B cell (primary cell): ENCODE measurements at regions not wholly inside any gene's neighbourhood (a gene's known extent, or its start where the extent isn't known, plus 50 kb on each side); places are given as distances from the start of the nearest gene placed in this dataset.

Experiments used
- EZH2 ChIP-seq: IDR thresholded peaks from 2 replicates; pipeline ENCODE4 v1.6.1; 2012; ENCODE audit warnings: borderline replicate concordance, low read depth, mild to moderate bottlenecking, moderate library complexity, low read length; ENCODE audit not compliant: insufficient read depth, poor library complexity, severe bottlenecking
- TF ChIP-seq, protein P1 (sequence below): fragments of 200-600 bp; IDR thresholded peaks from one replicate; pipeline ENCODE4 v1.8.0; 2022; ENCODE audit warnings: antibody characterized with exemption, mild to moderate bottlenecking

DNA sequence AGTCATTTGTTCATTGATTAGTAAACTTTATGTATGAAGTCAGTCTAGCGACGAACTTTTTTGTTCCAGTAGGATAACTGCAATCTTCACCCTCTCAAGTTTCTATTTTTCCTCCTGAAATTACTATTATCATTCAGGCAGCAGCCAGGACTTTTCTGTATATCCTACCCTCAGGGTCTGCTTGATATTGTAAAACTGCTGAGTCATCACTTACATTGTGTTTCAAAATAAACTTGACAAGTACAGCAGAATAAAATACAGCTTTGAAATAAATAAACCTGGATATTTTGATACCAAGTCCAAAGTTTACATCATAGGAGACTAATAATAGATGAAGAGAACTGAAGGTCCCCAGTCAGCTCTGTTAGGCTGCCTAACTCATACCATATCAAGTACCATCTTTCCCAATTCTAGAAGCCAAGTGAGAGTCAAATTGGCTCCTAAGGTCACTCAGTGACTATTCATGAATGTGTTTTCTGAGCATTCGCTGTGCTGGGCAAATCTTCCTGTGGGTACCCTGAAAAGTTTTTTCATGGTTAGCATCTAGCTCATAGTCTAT, 234.6 kb downstream of the PARP8 start:
- TF ChIP-seq, protein P1, sequence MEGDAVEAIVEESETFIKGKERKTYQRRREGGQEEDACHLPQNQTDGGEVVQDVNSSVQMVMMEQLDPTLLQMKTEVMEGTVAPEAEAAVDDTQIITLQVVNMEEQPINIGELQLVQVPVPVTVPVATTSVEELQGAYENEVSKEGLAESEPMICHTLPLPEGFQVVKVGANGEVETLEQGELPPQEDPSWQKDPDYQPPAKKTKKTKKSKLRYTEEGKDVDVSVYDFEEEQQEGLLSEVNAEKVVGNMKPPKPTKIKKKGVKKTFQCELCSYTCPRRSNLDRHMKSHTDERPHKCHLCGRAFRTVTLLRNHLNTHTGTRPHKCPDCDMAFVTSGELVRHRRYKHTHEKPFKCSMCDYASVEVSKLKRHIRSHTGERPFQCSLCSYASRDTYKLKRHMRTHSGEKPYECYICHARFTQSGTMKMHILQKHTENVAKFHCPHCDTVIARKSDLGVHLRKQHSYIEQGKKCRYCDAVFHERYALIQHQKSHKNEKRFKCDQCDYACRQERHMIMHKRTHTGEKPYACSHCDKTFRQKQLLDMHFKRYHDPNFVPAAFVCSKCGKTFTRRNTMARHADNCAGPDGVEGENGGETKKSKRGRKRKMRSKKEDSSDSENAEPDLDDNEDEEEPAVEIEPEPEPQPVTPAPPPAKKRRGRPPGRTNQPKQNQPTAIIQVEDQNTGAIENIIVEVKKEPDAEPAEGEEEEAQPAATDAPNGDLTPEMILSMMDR, result no peak
- TF ChIP-seq EZH2, result no peak
